ENCODE measurements at regions not wholly inside any gene's neighbourhood (a gene's known extent, or its start where the extent isn't known, plus 50 kb on each side); places are given as distances from the start of the nearest gene placed in this dataset.

GRCh38 chr3:152619691-152620090 lies 215.2 kb upstream of the P2RY1 start:
- no peak for DNase-seq
- TF ChIP-seq, protein P1, sequence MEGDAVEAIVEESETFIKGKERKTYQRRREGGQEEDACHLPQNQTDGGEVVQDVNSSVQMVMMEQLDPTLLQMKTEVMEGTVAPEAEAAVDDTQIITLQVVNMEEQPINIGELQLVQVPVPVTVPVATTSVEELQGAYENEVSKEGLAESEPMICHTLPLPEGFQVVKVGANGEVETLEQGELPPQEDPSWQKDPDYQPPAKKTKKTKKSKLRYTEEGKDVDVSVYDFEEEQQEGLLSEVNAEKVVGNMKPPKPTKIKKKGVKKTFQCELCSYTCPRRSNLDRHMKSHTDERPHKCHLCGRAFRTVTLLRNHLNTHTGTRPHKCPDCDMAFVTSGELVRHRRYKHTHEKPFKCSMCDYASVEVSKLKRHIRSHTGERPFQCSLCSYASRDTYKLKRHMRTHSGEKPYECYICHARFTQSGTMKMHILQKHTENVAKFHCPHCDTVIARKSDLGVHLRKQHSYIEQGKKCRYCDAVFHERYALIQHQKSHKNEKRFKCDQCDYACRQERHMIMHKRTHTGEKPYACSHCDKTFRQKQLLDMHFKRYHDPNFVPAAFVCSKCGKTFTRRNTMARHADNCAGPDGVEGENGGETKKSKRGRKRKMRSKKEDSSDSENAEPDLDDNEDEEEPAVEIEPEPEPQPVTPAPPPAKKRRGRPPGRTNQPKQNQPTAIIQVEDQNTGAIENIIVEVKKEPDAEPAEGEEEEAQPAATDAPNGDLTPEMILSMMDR (IDR thresholded peaks at IDR 0.05; ENCODE audit: partially characterized antibody, unreplicated experiment): no peak
- H3K36me3 Mint-ChIP-seq (ENCODE audit: unreplicated experiment): no peaks in the 10 kb centered on the region

DNA sequence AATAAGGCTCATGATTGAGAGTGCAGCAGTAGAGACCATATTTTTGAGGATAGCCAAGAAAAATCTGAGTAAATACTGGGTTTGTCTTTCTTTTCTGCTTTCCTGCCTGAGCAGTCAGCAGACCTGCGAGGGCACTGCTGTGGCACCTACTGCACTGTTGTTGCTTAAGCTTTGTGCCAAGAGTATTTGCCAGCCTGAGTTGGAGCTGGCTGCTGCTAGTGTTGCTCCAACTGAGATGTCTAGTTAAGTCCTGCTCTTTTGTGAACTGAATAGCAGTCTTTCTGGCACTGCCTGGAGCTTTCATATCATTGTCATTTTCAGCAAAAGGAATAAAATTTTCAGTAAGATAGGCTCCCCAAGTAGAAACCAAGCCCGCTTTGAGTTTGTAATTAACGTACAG lies 214.5 kb upstream of the P2RY1 start:
- Mint-ChIP-seq H3K4me3 (ENCODE audit: unreplicated experiment) (no peak overlapping the region), H3K9me3 (ENCODE audit: unreplicated experiment) (peaks cover 3% of the 10 kb centered on the region), H3K4me1 (ENCODE audit: low read depth, unreplicated experiment) (peaks cover 13% of the 10 kb centered on the region), H3K27ac (ENCODE audit: unreplicated experiment) (no peak overlapping the region), H3K27me3 (ENCODE audit: unreplicated experiment) (no peaks in the 10 kb centered on the region), H3K36me3 (ENCODE audit: unreplicated experiment) (no peaks in the 10 kb centered on the region)
- no peak for DNase-seq
- TF ChIP-seq, protein P1 (IDR thresholded peaks at IDR 0.05; ENCODE audit: partially characterized antibody, unreplicated experiment): no peak

More at GRCh38 chr3:152619691-152620090, 215.2 kb upstream of the P2RY1 start:
- no peak overlapping the region for H3K27ac Mint-ChIP-seq (ENCODE audit: unreplicated experiment)
- peaks cover 3% of the 10 kb centered on the region for H3K9me3 Mint-ChIP-seq (ENCODE audit: unreplicated experiment)
- H3K4me3 Mint-ChIP-seq (ENCODE audit: unreplicated experiment): no peak overlapping the region
- no peaks in the 10 kb centered on the region for H3K27me3 Mint-ChIP-seq (ENCODE audit: unreplicated experiment)
- peaks cover 13% of the 10 kb centered on the region for H3K4me1 Mint-ChIP-seq (ENCODE audit: low read depth, unreplicated experiment)

DNA sequence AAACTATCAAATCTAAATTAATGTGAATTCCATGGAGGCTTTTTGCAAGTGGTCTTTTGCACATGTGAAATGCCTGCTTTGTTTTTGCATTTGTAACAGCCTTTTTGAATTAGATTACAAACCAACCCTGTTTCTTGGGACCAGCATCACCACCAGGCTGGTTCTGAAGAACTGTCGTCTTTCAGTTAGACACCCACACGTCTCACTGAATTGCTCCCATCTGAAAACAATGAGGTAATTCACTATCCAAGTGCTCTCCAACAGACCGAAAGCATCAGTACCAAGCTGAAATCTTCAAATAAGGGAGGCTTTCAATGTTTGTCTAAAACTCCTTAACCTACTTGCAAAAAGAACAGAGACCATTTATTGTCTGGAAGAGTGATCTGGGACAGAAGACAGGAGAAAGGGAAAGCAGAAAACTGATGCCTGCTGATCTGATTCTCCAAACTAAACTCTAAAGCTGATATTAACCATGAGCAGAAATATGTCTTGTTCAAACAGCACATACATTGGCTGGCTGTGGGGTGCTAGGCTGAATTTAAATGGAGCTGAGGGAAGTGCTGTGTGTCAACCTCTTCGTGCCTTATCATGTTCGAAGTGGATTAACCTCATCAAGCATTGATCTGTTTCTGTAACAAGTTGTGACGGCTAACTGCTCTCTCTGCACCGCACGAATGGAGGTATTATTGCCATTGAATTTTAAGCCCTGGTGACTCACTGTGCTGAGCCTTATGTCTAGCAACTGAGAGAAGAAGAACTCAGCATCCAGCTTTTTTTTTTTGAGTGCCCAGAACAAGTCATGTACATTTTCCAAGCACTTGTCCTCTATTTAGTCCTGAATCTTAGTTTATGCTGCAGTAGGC lies 213.7 kb upstream of the P2RY1 start:
- peaks cover 13% of the 10 kb centered on the region for H3K4me1 Mint-ChIP-seq (ENCODE audit: low read depth, unreplicated experiment)
- TF ChIP-seq, protein P1 (IDR thresholded peaks at IDR 0.05; ENCODE audit: partially characterized antibody, unreplicated experiment): no peak
- H3K4me3 Mint-ChIP-seq (ENCODE audit: unreplicated experiment): no peak overlapping the region
- no peaks in the 10 kb centered on the region for H3K36me3 Mint-ChIP-seq (ENCODE audit: unreplicated experiment)
- no peaks in the 10 kb centered on the region for H3K27me3 Mint-ChIP-seq (ENCODE audit: unreplicated experiment)
- no peak for DNase-seq
- peaks cover 1% of the 10 kb centered on the region for H3K9me3 Mint-ChIP-seq (ENCODE audit: unreplicated experiment)
- H3K27ac Mint-ChIP-seq (ENCODE audit: unreplicated experiment): no peak overlapping the region

DNA sequence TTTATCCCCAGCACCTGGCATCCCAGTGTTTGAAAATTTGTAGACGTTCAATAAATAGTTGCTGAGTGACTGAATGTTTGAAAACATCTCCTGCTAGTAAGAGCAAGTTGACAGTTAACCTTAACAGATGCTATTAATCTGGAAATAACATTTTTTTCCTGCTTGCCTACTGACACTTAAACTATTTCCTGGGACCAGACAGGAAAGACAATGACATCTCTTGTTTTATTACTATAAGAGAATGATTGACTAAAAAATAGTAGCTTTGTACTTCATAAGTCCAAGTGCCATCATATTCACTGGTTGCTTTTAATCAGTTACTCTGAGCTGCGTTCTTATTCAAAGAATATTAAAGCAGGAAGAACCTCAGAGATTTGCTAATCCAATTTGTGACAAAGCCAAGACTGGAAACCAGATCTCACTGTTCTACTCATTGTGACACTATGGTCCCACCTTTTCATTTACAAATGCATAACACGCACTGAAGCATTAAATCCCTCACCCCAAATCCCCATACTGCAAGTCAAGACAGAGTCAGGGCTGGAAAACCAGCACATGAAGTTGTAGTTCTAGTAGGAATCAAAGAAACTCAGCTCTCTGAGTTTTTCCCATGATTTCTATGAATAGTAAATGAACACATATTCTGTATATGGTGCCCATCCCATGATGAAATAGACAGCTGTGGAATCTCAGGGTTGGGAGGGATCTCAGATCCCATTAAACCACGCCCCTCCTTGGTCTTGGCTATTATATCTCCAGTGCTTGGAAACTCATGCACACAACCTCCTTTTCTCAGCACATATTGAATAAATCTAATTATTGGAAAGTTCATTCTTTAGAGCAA lies 212.7 kb upstream of the P2RY1 start:
- DNase-seq: no peak
- H3K4me1 Mint-ChIP-seq (ENCODE audit: low read depth, unreplicated experiment): peaks cover 13% of the 10 kb centered on the region
- no peaks in the 10 kb centered on the region for H3K36me3 Mint-ChIP-seq (ENCODE audit: unreplicated experiment)
- TF ChIP-seq, protein P1 (IDR thresholded peaks at IDR 0.05; ENCODE audit: partially characterized antibody, unreplicated experiment): no peak
- no peak overlapping the region for H3K27ac Mint-ChIP-seq (ENCODE audit: unreplicated experiment)
- H3K4me3 Mint-ChIP-seq (ENCODE audit: unreplicated experiment): no peak overlapping the region
- H3K9me3 Mint-ChIP-seq (ENCODE audit: unreplicated experiment): peaks cover 1% of the 10 kb centered on the region
- H3K27me3 Mint-ChIP-seq (ENCODE audit: unreplicated experiment): no peaks in the 10 kb centered on the region

Data from glutamatergic neuron (in vitro differentiated cells).